ENCODE measurements at regions not wholly inside any gene's neighbourhood (a gene's known extent, or its start where the extent isn't known, plus 50 kb on each side); places are given as distances from the start of the nearest gene placed in this dataset.
A peak's percentile ranks its signal among the peaks of the same experiment; 100 is the strongest.
"Not testable (repeated sequence)": the region's sequence is repeated elsewhere in the genome, so short reads cannot be mapped to it uniquely, and the experiment has no call there.

- no peak for DNase-seq (ENCODE audit: low read depth in 2 of 2)
Observed at GRCh38 chr7:4523873-4524272, 158.2 kb upstream of the FOXK1 start.

- no peak for DNase-seq (ENCODE audit: low read depth in 2 of 2)
Observed at GRCh38 chr7:4525884-4526283, 156.2 kb upstream of the FOXK1 start.

- DNase-seq (ENCODE audit: low read depth in 2 of 2), result no peak
Observed at GRCh38 chr7:4527988-4528636, 154.0 kb upstream of the FOXK1 start.

GRCh38 chr7:4531236-4531635, 150.9 kb upstream of the FOXK1 start:
- DNase-seq (ENCODE audit: low read depth in 2 of 2), result no peak

- not testable (repeated sequence) for DNase-seq (ENCODE audit: low read depth in 2 of 2)
Observed at GRCh38 chr7:4533339-4533738, 148.8 kb upstream of the FOXK1 start.

- no peak for DNase-seq (ENCODE audit: low read depth in 2 of 2)
Observed at GRCh38 chr7:4549681-4550080, 132.4 kb upstream of the FOXK1 start.

GRCh38 chr7:4550117-4550516, 132.0 kb upstream of the FOXK1 start:
- DNase-seq (ENCODE audit: low read depth in 2 of 2), result no peak

GRCh38 chr7:4552985-4553384, 129.1 kb upstream of the FOXK1 start:
- no peak for DNase-seq (ENCODE audit: low read depth in 2 of 2)

GRCh38 chr7:4556868-4557793, 125.0 kb upstream of the FOXK1 start:
- no peak for DNase-seq (ENCODE audit: low read depth in 2 of 2)

- no peak for DNase-seq (ENCODE audit: low read depth in 2 of 2)
Observed at GRCh38 chr7:4561795-4562194, 120.3 kb upstream of the FOXK1 start.

GRCh38 chr7:4566714-4567113, 115.4 kb upstream of the FOXK1 start:
- DNase-seq (ENCODE audit: low read depth in 2 of 2), result no peak

- no peak for DNase-seq (ENCODE audit: low read depth in 2 of 2)
Observed at GRCh38 chr7:4574851-4575250, 107.2 kb upstream of the FOXK1 start.

GRCh38 chr7:4575254-4575653, 106.8 kb upstream of the FOXK1 start:
- DNase-seq (ENCODE audit: low read depth in 2 of 2), result no peak

GRCh38 chr7:4602905-4603842, 78.9 kb upstream of the FOXK1 start:
- no peak for DNase-seq (ENCODE audit: low read depth in 2 of 2)

- DNase-seq (ENCODE audit: low read depth in 2 of 2), result no peak
Observed at GRCh38 chr7:4603843-4604231, 78.3 kb upstream of the FOXK1 start.

GRCh38 chr7:4604456-4604940, 77.6 kb upstream of the FOXK1 start:
- DNase-seq (ENCODE audit: low read depth in 2 of 2), result no peak

GRCh38 chr7:4606797-4607196, 75.3 kb upstream of the FOXK1 start:
- DNase-seq (ENCODE audit: low read depth in 2 of 2), result no peak

GRCh38 chr7:4607311-4607729, 74.8 kb upstream of the FOXK1 start:
- no peak for DNase-seq (ENCODE audit: low read depth in 2 of 2)

GRCh38 chr7:4609576-4609975, 72.5 kb upstream of the FOXK1 start:
- DNase-seq (ENCODE audit: low read depth in 2 of 2), result not testable (repeated sequence)

- peak in 1 of 2 donors; percentile 23 for DNase-seq (ENCODE audit: low read depth in 2 of 2)
Observed at GRCh38 chr7:4610768-4611467, 71.2 kb upstream of the FOXK1 start.

- DNase-seq (ENCODE audit: low read depth in 2 of 2), result no peak
Observed at GRCh38 chr7:4612237-4612636, 69.9 kb upstream of the FOXK1 start.
